Esophagus squamous epithelium (tissue), 5 donors: ENCODE measurements at regions not wholly inside any gene's neighbourhood (a gene's known extent, or its start where the extent isn't known, plus 50 kb on each side); places are given as distances from the start of the nearest gene placed in this dataset.

Source experiments
- DNase-seq: peaks from one replicate; lab custom pipeline; 2025; lab: John Stamatoyannopoulos, UW
- H3K27ac ChIP-seq, 4 donors: fragments of 200-600 bp; sonication (generic); one replicate each; pipeline ENCODE4 v1.5.1; 2016 to 2019; ENCODE audit warnings: mild to moderate bottlenecking in 1 of 4
- H3K27me3 ChIP-seq, 4 donors: fragments of 200-600 bp; sonication (generic); 1 replicate in 3 of 4; 2 replicates in 1 of 4; pipeline versions ENCODE4 v1.5.1 to v1.6.0; 2017 to 2021; ENCODE audit warnings: antibody characterized with exemption in 1 of 4
- H3K36me3 ChIP-seq, 3 donors: fragments of 200-600 bp; sonication (generic); one replicate each; pipeline ENCODE4 v1.5.1; 2016 to 2019
- H3K4me1 ChIP-seq, 3 donors: fragments of 200-600 bp; sonication (generic); one replicate each; pipeline ENCODE4 v1.5.1; 2017 to 2019
- H3K4me3 ChIP-seq, 4 donors: fragments of 200-600 bp; sonication (generic); 1 replicate in 3 of 4; 2 replicates in 1 of 4; pipeline ENCODE4 v1.5.1; 2016 to 2019; ENCODE audit warnings: mild to moderate bottlenecking in 2 of 4, moderate library complexity in 1 of 4
- H3K9me3 ChIP-seq, 3 donors: fragments of 200-600 bp; sonication (generic); one replicate each; pipeline ENCODE4 v1.5.1; 2016 to 2019
- CTCF ChIP-seq, 6 experiments: fragments of 450-650 bp in 4 of 6; fragments of 200-600 bp in 2 of 6; sonication (generic) in 2 of 6; IDR thresholded peaks; one replicate each; pipeline ENCODE4 v1.5.1; 2016 to 2019; ENCODE audit warnings: antibody characterized with exemption in 6 of 6, mild to moderate bottlenecking in 4 of 6, moderate library complexity in 4 of 6
- POLR2A ChIP-seq, 4 donors: fragments of 450-650 bp; IDR thresholded peaks; one replicate each; pipeline ENCODE4 v1.6.1; 2017; ENCODE audit warnings: antibody characterized with exemption in 4 of 4, mild to moderate bottlenecking in 4 of 4, moderate library complexity in 3 of 4
- WGBS, 2 donors: methylation state at CpG; one replicate each; pipeline ENCODE4 v1.1.5; 2018; 5-methylcytosine and 5-hydroxymethylcytosine counted together
- intact Hi-C: fragments of 100-400 bp; cut with DNase I; formaldehyde crosslinking; loops from one replicate; pipeline ENCODE4 v1.15.0; 2022
- donor health status: DM: yes; HTN: yes; CAD: no.

- Histone ChIP-seq H3K36me3 (no peaks in the 10 kb centered on the region), H3K9me3 (no peaks in the 10 kb centered on the region), H3K4me3 (no peak overlapping the region), H3K4me1 (no peaks in the 10 kb centered on the region), H3K27me3 (peaks cover 0 to 27% (median 0%) of the 10 kb centered on the region in 4 donors), H3K27ac (no peak overlapping the region)
- TF ChIP-seq POLR2A (IDR thresholded peaks at IDR 0.05) (no peak), CTCF (IDR thresholded peaks at IDR 0.05) (no peak)
- no peak for DNase-seq
- intact Hi-C loops, result no loop called here
- WGBS, 2 donors, result 86 to 88% methylated on average over 3 to 5 of the region's 35 CpGs
These were observed 422.0 kb downstream of the CTTN start for GRCh38 chr11:70820311-70820710.

- no peaks in the 10 kb centered on the region for H3K4me1 ChIP-seq
- TF ChIP-seq CTCF (IDR thresholded peaks at IDR 0.05), result no peak
- no peak for TF ChIP-seq POLR2A (IDR thresholded peaks at IDR 0.05)
- H3K36me3 ChIP-seq, result no peaks in the 10 kb centered on the region
- H3K4me3 ChIP-seq, result no peak overlapping the region
- H3K27ac ChIP-seq, result no peak overlapping the region
- H3K9me3 ChIP-seq, result no peaks in the 10 kb centered on the region
- intact Hi-C loops, result no loop called here
- DNase-seq, result no peak
- H3K27me3 ChIP-seq, result peaks cover 0 to 29% (median 0%) of the 10 kb centered on the region in 4 donors
- 94% methylated on average over 9 of the region's 14 CpGs; no CpG with 5 or more reads in 1 of the 2 donors for WGBS, 2 donors
These were observed 422.4 kb downstream of the CTTN start for GRCh38 chr11:70820712-70821111.

GRCh38 chr11:70823771-70824170 is 425.4 kb downstream of the CTTN start:
- TF ChIP-seq POLR2A (IDR thresholded peaks at IDR 0.05) (no peak), CTCF (IDR thresholded peaks at IDR 0.05) (no peak)
- no peak for DNase-seq
- Histone ChIP-seq H3K27ac (peak overlapping the region in 1 of 4 donors; percentile 72), H3K36me3 (no peaks in the 10 kb centered on the region), H3K27me3 (peaks cover 0 to 54% (median 2%) of the 10 kb centered on the region in 4 donors), H3K4me1 (peaks cover 0 to 19% (median 3%) of the 10 kb centered on the region in 3 donors), H3K9me3 (no peaks in the 10 kb centered on the region), H3K4me3 (no peak overlapping the region)
- WGBS, 2 donors, result 78 to 79% methylated on average over 6 to 7 of the region's 7 CpGs
- intact Hi-C loops, result no loop called here

GRCh38 chr11:70824605-70825245 is 426.4 kb downstream of the CTTN start:
- Histone ChIP-seq H3K27ac (peak overlapping the region in 3 of 4 donors; percentile 52 to 72 (median 65)), H3K4me3 (peak overlapping the region in 3 of 4 donors; percentile 13 to 29 (median 23)), H3K4me1 (peaks cover 0 to 24% (median 3%) of the 10 kb centered on the region in 3 donors), H3K9me3 (no peaks in the 10 kb centered on the region), H3K27me3 (peaks cover 0 to 61% (median 2%) of the 10 kb centered on the region in 4 donors), H3K36me3 (no peaks in the 10 kb centered on the region)
- intact Hi-C loops, result no loop called here
- 7 to 60% methylated on average over 1 to 10 of the region's 17 CpGs for WGBS, 2 donors
- DNase-seq, result no peak
- TF ChIP-seq CTCF (IDR thresholded peaks at IDR 0.05), result no peak
- TF ChIP-seq POLR2A (IDR thresholded peaks at IDR 0.05), result peak in 1 of 4 donors; percentile 12

GRCh38 chr11:70825893-70826540 is 426.4 kb downstream of the SHANK2 start:
- Histone ChIP-seq H3K4me3 (peak overlapping the region in 3 of 4 donors; percentile 29 to 59 (median 38)), H3K27me3 (peaks cover 0 to 61% (median 2%) of the 10 kb centered on the region in 4 donors)

More at GRCh38 chr11:70825893-70826540, 426.4 kb downstream of the SHANK2 start:
- H3K36me3 ChIP-seq, result no peaks in the 10 kb centered on the region
- DNase-seq, result no peak
- WGBS, 2 donors, result 33 to 46% methylated on average over 17 to 18 of the region's 21 CpGs
- TF ChIP-seq CTCF (IDR thresholded peaks at IDR 0.05), result no peak
- TF ChIP-seq POLR2A (IDR thresholded peaks at IDR 0.05), result no peak
- intact Hi-C loops, result no loop called here
- peak overlapping the region; percentile 3 to 76 (median 68) for H3K27ac ChIP-seq
- H3K9me3 ChIP-seq, result no peaks in the 10 kb centered on the region
- H3K4me1 ChIP-seq, result peaks cover 0 to 24% (median 3%) of the 10 kb centered on the region in 3 donors
